ENCODE measurements at regions not wholly inside any gene's neighbourhood (a gene's known extent, or its start where the extent isn't known, plus 50 kb on each side); places are given as distances from the start of the nearest gene placed in this dataset.

DNA sequence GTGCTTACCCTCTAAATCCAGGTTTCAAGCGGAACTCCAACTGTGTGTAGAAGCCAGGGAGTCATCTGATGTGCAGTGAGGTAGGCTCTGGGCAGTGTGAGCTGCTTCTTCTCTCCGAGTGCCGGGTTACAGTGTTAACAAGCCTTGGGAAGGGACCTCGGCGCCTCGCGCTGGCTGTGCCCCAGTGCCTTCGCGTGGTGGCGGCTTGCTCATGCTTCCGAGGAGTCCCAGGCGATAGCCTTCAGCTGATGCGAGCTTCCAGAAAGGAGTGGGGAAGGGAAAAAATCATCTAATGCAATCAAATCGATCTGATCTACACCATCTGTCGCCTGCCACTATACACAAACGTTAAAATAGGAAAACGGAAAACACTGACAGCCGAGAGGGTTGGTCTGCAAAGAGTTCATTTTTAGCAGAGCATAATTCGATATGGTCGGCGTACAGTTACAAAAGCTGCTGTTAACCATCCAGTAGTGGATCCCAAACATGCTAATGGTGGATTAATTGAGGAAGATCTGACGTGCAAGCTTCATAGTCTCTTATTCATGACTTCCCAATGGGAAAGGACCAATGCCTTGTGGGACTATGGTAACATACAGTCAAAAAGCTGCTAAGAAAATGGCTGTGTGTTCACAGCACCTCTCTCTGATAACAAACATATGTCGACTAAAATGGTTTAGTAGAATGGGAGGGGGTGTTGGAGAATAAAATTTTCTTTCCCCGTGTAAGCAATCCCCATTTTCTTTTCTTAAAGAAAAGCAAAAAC lies 128.7 kb upstream of the DPYD start:
- Histone ChIP-seq H3K4me3 (ENCODE audit: low read depth, low read length) (no peak overlapping the region), H4K8ac (ENCODE audit: low read depth, low read length) (no peak overlapping the region), H3K4me2 (ENCODE audit: low read length) (no peak overlapping the region), H3K27me3 (ENCODE audit: insufficient read depth, low read length) (peaks cover 40% of the 10 kb centered on the region), H3K9me3 (ENCODE audit: insufficient read depth, low read depth, low read length) (peaks cover 2% of the 10 kb centered on the region), H4K12ac (ENCODE audit: low read depth, low read length) (no peak overlapping the region), H3K4me1 (ENCODE audit: control insufficient read depth in 1 of 2, insufficient read depth in 2 of 2, low read length in 2 of 2) (peaks cover 10 to 11% of the 10 kb centered on the region in 2 experiments), H3K79me2 (ENCODE audit: control insufficient read depth, insufficient read depth, low read length, poor library complexity) (no peaks in the 10 kb centered on the region), H3K23ac (ENCODE audit: low read length) (no peak overlapping the region), H3K4ac (ENCODE audit: low read depth, low read length) (no peak overlapping the region), H3K27ac (ENCODE audit: low read depth, low read length) (no peak overlapping the region), H2AK5ac (ENCODE audit: low read length) (no peak overlapping the region), H3K14ac (ENCODE audit: low read length) (no peak overlapping the region), H3K9ac (ENCODE audit: low read length) (no peak overlapping the region), H2BK12ac (ENCODE audit: low read length) (no peak overlapping the region), H3K18ac (ENCODE audit: low read length) (no peak overlapping the region), H2AFZ (ENCODE audit: insufficient read depth, low read length, poor library complexity) (no peak overlapping the region), H3K79me1 (ENCODE audit: low read length) (peaks cover 2% of the 10 kb centered on the region), H4K91ac (ENCODE audit: low read depth, low read length) (no peak overlapping the region), H3K36me3 (ENCODE audit: control insufficient read depth in 1 of 2, insufficient read depth in 2 of 2, low read length in 2 of 2) (no peaks in the 10 kb centered on the region), H2BK5ac (ENCODE audit: low read depth, low read length, poor library complexity) (no peak overlapping the region), H2BK120ac (ENCODE audit: insufficient read depth, low read length, poor library complexity) (no peak overlapping the region)
- no peak for DNase-seq
- WGBS (ENCODE audit: extremely low coverage, insufficient coverage, insufficient read length) = no CpG with 5 or more reads among the region's 24 CpGs

DNA sequence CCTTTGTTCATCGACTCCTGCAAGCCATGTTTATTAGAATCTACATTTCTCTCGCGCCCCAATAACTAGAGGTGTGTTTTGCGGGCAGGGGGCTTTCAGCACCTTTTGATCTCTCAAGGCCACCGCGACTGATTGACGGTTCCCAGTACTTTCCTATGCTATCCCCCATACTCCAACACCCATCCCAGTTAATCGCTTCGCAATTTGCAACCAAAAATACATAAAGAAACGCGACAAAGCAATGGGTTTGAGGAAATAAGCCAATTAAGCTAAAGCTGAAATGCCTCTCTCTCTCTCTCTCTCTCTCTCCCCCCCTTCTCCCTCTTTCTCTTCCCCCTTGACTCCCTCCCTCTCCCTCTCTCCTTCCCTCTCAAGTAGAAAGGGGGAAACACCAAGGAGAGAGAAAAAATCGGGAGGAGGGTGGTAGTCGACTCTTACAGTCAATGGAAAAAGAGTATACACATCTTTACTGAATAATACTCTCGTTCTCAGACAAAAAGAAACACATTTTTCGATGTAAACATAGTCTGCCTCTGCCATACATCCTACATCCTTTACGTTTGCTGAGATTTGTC lies 128.0 kb upstream of the DPYD start:
- Histone ChIP-seq H2AK5ac (ENCODE audit: low read length) (no peak overlapping the region), H3K79me1 (ENCODE audit: low read length) (peaks cover 2% of the 10 kb centered on the region), H3K9ac (ENCODE audit: low read length) (no peak overlapping the region), H3K27ac (ENCODE audit: low read depth, low read length) (no peak overlapping the region), H2BK5ac (ENCODE audit: low read depth, low read length, poor library complexity) (no peak overlapping the region), H3K14ac (ENCODE audit: low read length) (no peak overlapping the region), H4K8ac (ENCODE audit: low read depth, low read length) (no peak overlapping the region), H3K27me3 (ENCODE audit: insufficient read depth, low read length) (peaks cover 46% of the 10 kb centered on the region), H3K36me3 (ENCODE audit: control insufficient read depth in 1 of 2, insufficient read depth in 2 of 2, low read length in 2 of 2) (no peaks in the 10 kb centered on the region), H3K23ac (ENCODE audit: low read length) (no peak overlapping the region), H3K4me1 (ENCODE audit: control insufficient read depth in 1 of 2, insufficient read depth in 2 of 2, low read length in 2 of 2) (peaks cover 8 to 11% of the 10 kb centered on the region in 2 experiments), H4K91ac (ENCODE audit: low read depth, low read length) (no peak overlapping the region), H3K4ac (ENCODE audit: low read depth, low read length) (no peak overlapping the region), H3K9me3 (ENCODE audit: insufficient read depth, low read depth, low read length) (peaks cover 2% of the 10 kb centered on the region), H2BK12ac (ENCODE audit: low read length) (no peak overlapping the region), H3K18ac (ENCODE audit: low read length) (no peak overlapping the region), H3K79me2 (ENCODE audit: control insufficient read depth, insufficient read depth, low read length, poor library complexity) (no peaks in the 10 kb centered on the region), H3K4me2 (ENCODE audit: low read length) (no peak overlapping the region), H3K4me3 (ENCODE audit: low read depth, low read length) (no peak overlapping the region), H2BK120ac (ENCODE audit: insufficient read depth, low read length, poor library complexity) (no peak overlapping the region), H2AFZ (ENCODE audit: insufficient read depth, low read length, poor library complexity) (no peak overlapping the region), H4K12ac (ENCODE audit: low read depth, low read length) (no peak overlapping the region)
- DNase-seq = no peak
- no CpG with 5 or more reads among the region's 16 CpGs for WGBS (ENCODE audit: extremely low coverage, insufficient coverage, insufficient read length)

DNA sequence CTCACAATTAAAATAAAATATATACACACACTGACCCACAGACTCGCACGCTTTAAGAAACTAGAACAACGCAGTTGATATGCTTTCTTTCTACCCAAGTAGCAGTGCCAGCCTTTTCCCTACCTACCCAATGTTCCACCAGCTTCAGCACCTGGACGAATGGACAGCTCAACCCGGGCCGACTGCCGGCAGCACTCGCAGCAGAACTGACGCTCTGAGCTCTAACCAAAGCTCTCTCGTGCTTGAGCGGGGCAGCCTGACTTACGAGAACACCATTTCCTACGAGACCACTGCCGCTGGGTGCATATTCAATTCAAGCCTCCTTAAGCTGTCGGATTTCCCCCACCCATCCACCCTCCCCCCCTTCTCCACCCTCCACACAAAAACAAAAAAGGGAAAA lies 127.4 kb upstream of the DPYD start:
- Histone ChIP-seq H2BK120ac (ENCODE audit: insufficient read depth, low read length, poor library complexity) (no peak overlapping the region), H3K9ac (ENCODE audit: low read length) (no peak overlapping the region), H3K27me3 (ENCODE audit: insufficient read depth, low read length) (peaks cover 41% of the 10 kb centered on the region), H3K4ac (ENCODE audit: low read depth, low read length) (no peak overlapping the region), H2BK5ac (ENCODE audit: low read depth, low read length, poor library complexity) (no peak overlapping the region), H3K9me3 (ENCODE audit: insufficient read depth, low read depth, low read length) (peaks cover 2% of the 10 kb centered on the region), H2BK12ac (ENCODE audit: low read length) (no peak overlapping the region), H4K8ac (ENCODE audit: low read depth, low read length) (no peak overlapping the region), H3K4me3 (ENCODE audit: low read depth, low read length) (no peak overlapping the region), H2AK5ac (ENCODE audit: low read length) (no peak overlapping the region), H3K27ac (ENCODE audit: low read depth, low read length) (no peak overlapping the region), H3K4me2 (ENCODE audit: low read length) (no peak overlapping the region), H3K18ac (ENCODE audit: low read length) (no peak overlapping the region), H3K23ac (ENCODE audit: low read length) (no peak overlapping the region), H4K12ac (ENCODE audit: low read depth, low read length) (no peak overlapping the region), H2AFZ (ENCODE audit: insufficient read depth, low read length, poor library complexity) (no peak overlapping the region), H3K14ac (ENCODE audit: low read length) (no peak overlapping the region), H3K79me2 (ENCODE audit: control insufficient read depth, insufficient read depth, low read length, poor library complexity) (no peaks in the 10 kb centered on the region), H3K36me3 (ENCODE audit: control insufficient read depth in 1 of 2, insufficient read depth in 2 of 2, low read length in 2 of 2) (no peaks in the 10 kb centered on the region), H4K91ac (ENCODE audit: low read depth, low read length) (no peak overlapping the region), H3K4me1 (ENCODE audit: control insufficient read depth in 1 of 2, insufficient read depth in 2 of 2, low read length in 2 of 2) (peaks cover 3 to 5% of the 10 kb centered on the region in 2 experiments), H3K79me1 (ENCODE audit: low read length) (no peaks in the 10 kb centered on the region)
- DNase-seq = peak; percentile 55 to 68
- no CpG with 5 or more reads among the region's 15 CpGs for WGBS (ENCODE audit: extremely low coverage, insufficient coverage, insufficient read length)

DNA sequence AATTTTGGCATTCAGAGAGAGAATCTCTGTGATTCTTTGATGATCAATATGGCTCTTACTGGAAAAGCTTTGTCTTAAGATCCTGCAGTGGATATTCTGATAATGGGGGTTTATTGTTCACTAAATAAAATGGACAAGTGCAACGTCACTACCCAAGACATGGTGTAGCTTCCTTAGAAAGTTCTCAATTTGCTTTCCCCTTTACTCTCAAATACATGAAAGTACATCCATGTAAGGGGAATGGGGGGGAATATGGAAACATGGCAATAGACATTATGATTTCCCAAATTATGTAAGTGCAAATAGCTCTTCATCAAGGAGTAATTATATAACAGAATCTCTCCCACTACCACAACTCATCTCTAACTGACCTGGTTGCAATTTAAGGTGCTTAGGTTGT lies 126.3 kb upstream of the DPYD start:
- Histone ChIP-seq H3K79me1 (ENCODE audit: low read length) (no peaks in the 10 kb centered on the region), H2BK12ac (ENCODE audit: low read length) (no peak overlapping the region), H3K4me1 (ENCODE audit: control insufficient read depth in 1 of 2, insufficient read depth in 2 of 2, low read length in 2 of 2) (peaks cover 0 to 5% of the 10 kb centered on the region in 2 experiments), H3K36me3 (ENCODE audit: control insufficient read depth in 1 of 2, insufficient read depth in 2 of 2, low read length in 2 of 2) (no peaks in the 10 kb centered on the region), H3K9ac (ENCODE audit: low read length) (no peak overlapping the region), H3K4me2 (ENCODE audit: low read length) (no peak overlapping the region), H2BK120ac (ENCODE audit: insufficient read depth, low read length, poor library complexity) (no peak overlapping the region), H3K79me2 (ENCODE audit: control insufficient read depth, insufficient read depth, low read length, poor library complexity) (no peaks in the 10 kb centered on the region), H3K23ac (ENCODE audit: low read length) (no peak overlapping the region), H3K4ac (ENCODE audit: low read depth, low read length) (no peak overlapping the region), H3K27me3 (ENCODE audit: insufficient read depth, low read length) (peaks cover 38% of the 10 kb centered on the region), H2AK5ac (ENCODE audit: low read length) (no peak overlapping the region), H2BK5ac (ENCODE audit: low read depth, low read length, poor library complexity) (no peak overlapping the region), H4K91ac (ENCODE audit: low read depth, low read length) (no peak overlapping the region), H4K12ac (ENCODE audit: low read depth, low read length) (no peak overlapping the region), H2AFZ (ENCODE audit: insufficient read depth, low read length, poor library complexity) (no peak overlapping the region), H3K14ac (ENCODE audit: low read length) (no peak overlapping the region), H3K18ac (ENCODE audit: low read length) (no peak overlapping the region), H3K4me3 (ENCODE audit: low read depth, low read length) (no peak overlapping the region), H3K27ac (ENCODE audit: low read depth, low read length) (no peak overlapping the region), H4K8ac (ENCODE audit: low read depth, low read length) (no peak overlapping the region), H3K9me3 (ENCODE audit: insufficient read depth, low read depth, low read length) (peaks cover 2% of the 10 kb centered on the region)
- no peak for DNase-seq
- no CpG with 5 or more reads among the region's 1 CpG for WGBS (ENCODE audit: extremely low coverage, insufficient coverage, insufficient read length)

All from trophoblast cell (in vitro differentiated cells and primary cell).